ENCODE measurements at regions not wholly inside any gene's neighbourhood (a gene's known extent, or its start where the extent isn't known, plus 50 kb on each side); places are given as distances from the start of the nearest gene placed in this dataset.

- no TSS peak for BruUV-seq (replicated peaks)
- Histone ChIP-seq H3K4me3 (no peak overlapping the region), H3K36me3 (ENCODE audit: control insufficient read depth in 2 of 2, insufficient read depth in 2 of 2, low read length in 1 of 2) (no peaks in the 10 kb centered on the region), H3K9me3 (replicated peaks; ENCODE audit: control insufficient read depth, insufficient read depth, low read length) (no peaks in the 10 kb centered on the region), H3K4me2 (ENCODE audit: control insufficient read depth, insufficient read depth) (no peak overlapping the region; the same call in 1 of the 2 replicates), H2AFZ (ENCODE audit: control insufficient read depth, low read depth, low read length) (peak overlapping the region; percentile 24), H3K27me3 (replicated peaks in 1 of 2; ENCODE audit: control insufficient read depth in 2 of 2, insufficient read depth in 2 of 2, low read length in 1 of 2) (no peaks in the 10 kb centered on the region), H3K4me1 (ENCODE audit: control insufficient read depth, insufficient read depth, low read length) (peaks cover 6% of the 10 kb centered on the region), H4K20me1 (ENCODE audit: control insufficient read depth, insufficient read depth) (no peaks in the 10 kb centered on the region), H3K9ac (ENCODE audit: control insufficient read depth, insufficient read depth, low read length) (no peak overlapping the region), H3K27ac (ENCODE audit: control insufficient read depth, insufficient read depth) (no peak overlapping the region; the same call in 1 of the 2 replicates), H3K79me2 (ENCODE audit: control insufficient read depth, insufficient read depth, low read length) (no peaks in the 10 kb centered on the region)
- POLR2A ChIA-PET, result no interaction called here
- intact Hi-C loops (cut with micrococcal nuclease; ENCODE audit: unreplicated experiment), result no loop called here
- CTCF ChIA-PET, result no interaction called here
- ATAC-seq (peak; percentile 80), DNase-seq (ENCODE audit: low read depth, low spot score) (peak; percentile 40), FAIRE-seq (no peak)
- TF ChIP-seq NR2F1 (conservative IDR thresholded peaks at IDR 0.05) (no peak), CREM (IDR thresholded peaks at IDR 0.05; ENCODE audit: low read depth) (0 out of 2 replicates have a peak, but pooled peaks have one; percentile 13), JUNB (IDR thresholded peaks at IDR 0.05) (peak; percentile 43), YY1 (IDR thresholded peaks at IDR 0.05; ENCODE audit: low read depth, low read length) (no peak), ZNF217 (IDR thresholded peaks at IDR 0.05) (no peak), SPI1 (IDR thresholded peaks at IDR 0.05; ENCODE audit: borderline replicate concordance, insufficient read depth, low read depth, low read length) (peak; percentile 3; the same call in 1 of the 2 replicates)
- TF ChIP-seq, protein P1, sequence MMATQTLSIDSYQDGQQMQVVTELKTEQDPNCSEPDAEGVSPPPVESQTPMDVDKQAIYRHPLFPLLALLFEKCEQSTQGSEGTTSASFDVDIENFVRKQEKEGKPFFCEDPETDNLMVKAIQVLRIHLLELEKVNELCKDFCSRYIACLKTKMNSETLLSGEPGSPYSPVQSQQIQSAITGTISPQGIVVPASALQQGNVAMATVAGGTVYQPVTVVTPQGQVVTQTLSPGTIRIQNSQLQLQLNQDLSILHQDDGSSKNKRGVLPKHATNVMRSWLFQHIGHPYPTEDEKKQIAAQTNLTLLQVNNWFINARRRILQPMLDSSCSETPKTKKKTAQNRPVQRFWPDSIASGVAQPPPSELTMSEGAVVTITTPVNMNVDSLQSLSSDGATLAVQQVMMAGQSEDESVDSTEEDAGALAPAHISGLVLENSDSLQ (IDR thresholded peaks at IDR 0.05), result peak; percentile 80
- TF ChIP-seq, protein P2, sequence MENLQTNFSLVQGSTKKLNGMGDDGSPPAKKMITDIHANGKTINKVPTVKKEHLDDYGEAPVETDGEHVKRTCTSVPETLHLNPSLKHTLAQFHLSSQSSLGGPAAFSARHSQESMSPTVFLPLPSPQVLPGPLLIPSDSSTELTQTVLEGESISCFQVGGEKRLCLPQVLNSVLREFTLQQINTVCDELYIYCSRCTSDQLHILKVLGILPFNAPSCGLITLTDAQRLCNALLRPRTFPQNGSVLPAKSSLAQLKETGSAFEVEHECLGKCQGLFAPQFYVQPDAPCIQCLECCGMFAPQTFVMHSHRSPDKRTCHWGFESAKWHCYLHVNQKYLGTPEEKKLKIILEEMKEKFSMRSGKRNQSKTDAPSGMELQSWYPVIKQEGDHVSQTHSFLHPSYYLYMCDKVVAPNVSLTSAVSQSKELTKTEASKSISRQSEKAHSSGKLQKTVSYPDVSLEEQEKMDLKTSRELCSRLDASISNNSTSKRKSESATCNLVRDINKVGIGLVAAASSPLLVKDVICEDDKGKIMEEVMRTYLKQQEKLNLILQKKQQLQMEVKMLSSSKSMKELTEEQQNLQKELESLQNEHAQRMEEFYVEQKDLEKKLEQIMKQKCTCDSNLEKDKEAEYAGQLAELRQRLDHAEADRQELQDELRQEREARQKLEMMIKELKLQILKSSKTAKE (IDR thresholded peaks at IDR 0.05; ENCODE audit: low read depth, poor library complexity, severe bottlenecking), result no peak
- TF ChIP-seq, protein P3, sequence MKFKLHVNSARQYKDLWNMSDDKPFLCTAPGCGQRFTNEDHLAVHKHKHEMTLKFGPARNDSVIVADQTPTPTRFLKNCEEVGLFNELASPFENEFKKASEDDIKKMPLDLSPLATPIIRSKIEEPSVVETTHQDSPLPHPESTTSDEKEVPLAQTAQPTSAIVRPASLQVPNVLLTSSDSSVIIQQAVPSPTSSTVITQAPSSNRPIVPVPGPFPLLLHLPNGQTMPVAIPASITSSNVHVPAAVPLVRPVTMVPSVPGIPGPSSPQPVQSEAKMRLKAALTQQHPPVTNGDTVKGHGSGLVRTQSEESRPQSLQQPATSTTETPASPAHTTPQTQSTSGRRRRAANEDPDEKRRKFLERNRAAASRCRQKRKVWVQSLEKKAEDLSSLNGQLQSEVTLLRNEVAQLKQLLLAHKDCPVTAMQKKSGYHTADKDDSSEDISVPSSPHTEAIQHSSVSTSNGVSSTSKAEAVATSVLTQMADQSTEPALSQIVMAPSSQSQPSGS (IDR thresholded peaks at IDR 0.05; ENCODE audit: low read length), result 0 out of 2 replicates have a peak, but pooled peaks have one; percentile 34
- in situ Hi-C loops (cut with MboI), result no loop called here
- SMC1A ChIA-PET (ENCODE audit: uncharacterized antibody, unreplicated experiment), result interaction anchor here (0.9 to 1.0 kb wide), 2 partner anchors 10 to 104 kb away, joined by 3 read pairs; no protein-coding TSS in a partner anchor
- WGBS (ENCODE audit: insufficient coverage, insufficient replicate concordance, low lambda C conversion rate, missing lambda C conversion rate), result 0% methylated on average over 1 of the region's 1 CpG
- RAD21 ChIA-PET (ENCODE audit: unreplicated experiment), result no interaction called here
These were observed 103.1 kb downstream of the RAP2A start for GRCh38 chr13:97537110-97537509.

Data from GM12878 (cell line).